KMS-11 (cell line): ENCODE measurements at regions not wholly inside any gene's neighbourhood (a gene's known extent, or its start where the extent isn't known, plus 50 kb on each side); places are given as distances from the start of the nearest gene placed in this dataset.

Source experiments
- H2AFZ ChIP-seq: fragments of 200-600 bp; sonication (generic); 2 replicates; pipeline ENCODE4 v1.6.1; 2016; ENCODE audit warnings: antibody characterized with exemption, mixed run types, low read depth
- H3K27ac ChIP-seq: fragments of 200-600 bp; sonication (generic); 2 replicates; pipeline ENCODE4 v1.6.1; 2016; ENCODE audit warnings: mild to moderate bottlenecking, mixed run types
- H3K27me3 ChIP-seq: fragments of 200-600 bp; sonication (generic); 2 replicates; pipeline ENCODE4 v1.6.1; 2017; ENCODE audit warnings: mild to moderate bottlenecking, low read depth, mixed run types, moderate library complexity; ENCODE audit not compliant: insufficient read depth
- H3K36me3 ChIP-seq: fragments of 200-600 bp; sonication (generic); 2 replicates; pipeline ENCODE4 v1.6.1; 2017; ENCODE audit warnings: mild to moderate bottlenecking, mixed run types; ENCODE audit not compliant: insufficient read depth
- H3K4me1 ChIP-seq: fragments of 200-600 bp; sonication (generic); 2 replicates; pipeline ENCODE4 v1.6.1; 2016; ENCODE audit warnings: mild to moderate bottlenecking, low read depth, mixed run types; ENCODE audit not compliant: poor library complexity, severe bottlenecking
- H3K4me2 ChIP-seq: fragments of 200-600 bp; sonication (generic); 2 replicates; pipeline ENCODE4 v1.7.0; 2016; ENCODE audit warnings: mild to moderate bottlenecking, mixed run types
- H3K4me3 ChIP-seq: fragments of 200-600 bp; sonication (generic); IDR thresholded peaks from 2 replicates; pipeline ENCODE4 v1.6.1; 2017; ENCODE audit warnings: low read depth, low read length, mixed read lengths; ENCODE audit not compliant: insufficient read depth
- H3K79me2 ChIP-seq: fragments of 200-600 bp; sonication (generic); 2 replicates; pipeline ENCODE4 v1.6.1; 2016; ENCODE audit warnings: low read depth, mixed run types; ENCODE audit not compliant: insufficient read depth
- H3K9ac ChIP-seq: fragments of 200-600 bp; sonication (generic); 2 replicates; pipeline ENCODE4 v1.6.1; 2016; ENCODE audit warnings: mild to moderate bottlenecking, mixed run types
- H4K20me1 ChIP-seq: fragments of 200-600 bp; sonication (generic); 2 replicates; pipeline ENCODE4 v1.6.1; 2016; ENCODE audit warnings: mild to moderate bottlenecking, mixed run types; ENCODE audit not compliant: insufficient read depth
- TF ChIP-seq, protein P1 (sequence below): fragments of 200-600 bp; sonication (generic); conservative IDR thresholded peaks from 2 replicates; pipeline ENCODE4 v1.6.1; 2017; ENCODE audit warnings: low read depth, mild to moderate bottlenecking, antibody characterized with exemption, low read length, moderate library complexity, mixed read lengths

DNA sequence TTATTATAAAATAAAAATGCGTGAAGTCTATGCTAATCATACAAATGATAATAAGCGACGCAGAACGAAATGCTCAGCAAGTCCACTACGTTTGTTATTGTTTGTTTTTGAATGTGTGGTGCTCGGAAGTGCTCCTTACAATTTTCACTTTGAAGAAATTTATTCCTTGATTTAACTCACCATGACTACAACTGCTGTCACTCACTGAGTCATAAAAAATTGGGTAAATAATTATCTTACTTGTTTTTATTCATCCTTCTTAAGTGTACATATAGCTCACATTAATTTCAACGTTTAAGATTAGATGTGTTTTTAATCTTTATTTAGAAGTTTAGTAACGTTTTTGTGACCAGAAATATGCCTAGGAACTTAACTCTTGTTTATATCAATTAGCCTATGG, 66.7 kb upstream of the NANOGP8 start:
- Histone ChIP-seq H3K9ac (no peak overlapping the region), H3K27me3 (no peaks in the 10 kb centered on the region), H2AFZ (no peak overlapping the region), H3K4me1 (no peaks in the 10 kb centered on the region), H3K79me2 (no peaks in the 10 kb centered on the region), H3K4me3 (no peak overlapping the region), H4K20me1 (no peaks in the 10 kb centered on the region), H3K4me2 (no peak overlapping the region), H3K36me3 (no peaks in the 10 kb centered on the region), H3K27ac (no peak overlapping the region)
- TF ChIP-seq, protein P1, sequence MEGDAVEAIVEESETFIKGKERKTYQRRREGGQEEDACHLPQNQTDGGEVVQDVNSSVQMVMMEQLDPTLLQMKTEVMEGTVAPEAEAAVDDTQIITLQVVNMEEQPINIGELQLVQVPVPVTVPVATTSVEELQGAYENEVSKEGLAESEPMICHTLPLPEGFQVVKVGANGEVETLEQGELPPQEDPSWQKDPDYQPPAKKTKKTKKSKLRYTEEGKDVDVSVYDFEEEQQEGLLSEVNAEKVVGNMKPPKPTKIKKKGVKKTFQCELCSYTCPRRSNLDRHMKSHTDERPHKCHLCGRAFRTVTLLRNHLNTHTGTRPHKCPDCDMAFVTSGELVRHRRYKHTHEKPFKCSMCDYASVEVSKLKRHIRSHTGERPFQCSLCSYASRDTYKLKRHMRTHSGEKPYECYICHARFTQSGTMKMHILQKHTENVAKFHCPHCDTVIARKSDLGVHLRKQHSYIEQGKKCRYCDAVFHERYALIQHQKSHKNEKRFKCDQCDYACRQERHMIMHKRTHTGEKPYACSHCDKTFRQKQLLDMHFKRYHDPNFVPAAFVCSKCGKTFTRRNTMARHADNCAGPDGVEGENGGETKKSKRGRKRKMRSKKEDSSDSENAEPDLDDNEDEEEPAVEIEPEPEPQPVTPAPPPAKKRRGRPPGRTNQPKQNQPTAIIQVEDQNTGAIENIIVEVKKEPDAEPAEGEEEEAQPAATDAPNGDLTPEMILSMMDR, result no peak

DNA sequence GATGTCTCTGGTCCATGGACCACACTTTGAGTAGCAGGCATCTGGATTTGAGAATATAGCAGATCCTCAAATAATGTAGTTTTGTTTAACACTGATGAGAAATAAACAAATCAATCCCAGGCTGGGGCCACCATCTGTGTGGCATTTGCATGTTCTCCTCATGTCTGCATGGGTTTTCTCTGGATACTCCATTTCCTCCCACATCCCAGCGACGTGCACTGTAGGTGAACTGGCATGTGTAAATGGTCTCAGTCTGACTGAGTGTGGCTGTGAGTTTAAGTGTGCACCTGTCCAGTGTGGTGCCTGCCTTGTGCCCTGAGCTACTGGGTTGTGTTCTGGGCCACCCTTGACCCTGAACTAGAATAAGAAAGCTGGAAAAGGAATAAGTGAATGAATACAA, 66.3 kb upstream of the NANOGP8 start:
- no peak overlapping the region for H3K27ac ChIP-seq
- H3K4me1 ChIP-seq, result no peaks in the 10 kb centered on the region
- TF ChIP-seq, protein P1, result no peak
- no peak overlapping the region for H3K9ac ChIP-seq
- no peaks in the 10 kb centered on the region for H4K20me1 ChIP-seq
- no peaks in the 10 kb centered on the region for H3K27me3 ChIP-seq
- H2AFZ ChIP-seq, result no peak overlapping the region
- no peaks in the 10 kb centered on the region for H3K79me2 ChIP-seq
- H3K4me3 ChIP-seq, result no peak overlapping the region
- no peak overlapping the region for H3K4me2 ChIP-seq
- H3K36me3 ChIP-seq, result no peaks in the 10 kb centered on the region

DNA sequence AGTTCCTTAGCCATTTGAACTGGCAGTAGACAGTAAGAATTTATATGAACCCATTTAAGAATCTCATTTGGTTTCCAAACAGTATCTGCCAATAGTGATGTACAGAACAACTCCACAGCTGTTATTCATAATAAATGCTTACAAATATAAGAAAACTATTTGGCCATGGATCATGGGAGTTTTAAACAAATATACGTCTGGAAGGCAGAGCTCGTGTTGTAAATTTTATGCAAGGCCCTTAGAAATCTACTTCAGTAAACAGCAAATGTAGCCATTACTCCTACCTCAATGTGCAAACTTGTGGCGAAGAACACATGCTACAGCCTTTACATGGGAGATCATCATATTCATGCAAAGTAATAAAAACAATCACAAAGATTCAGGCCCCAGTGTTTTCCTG, 65.3 kb upstream of the NANOGP8 start:
- no peaks in the 10 kb centered on the region for H3K27me3 ChIP-seq
- H3K9ac ChIP-seq, result no peak overlapping the region
- H3K4me1 ChIP-seq, result no peaks in the 10 kb centered on the region
- H2AFZ ChIP-seq, result no peak overlapping the region
- H3K4me2 ChIP-seq, result no peak overlapping the region
- H3K4me3 ChIP-seq, result no peak overlapping the region
- H3K36me3 ChIP-seq, result no peaks in the 10 kb centered on the region
- TF ChIP-seq, protein P1, result no peak
- H3K27ac ChIP-seq, result no peak overlapping the region
- H4K20me1 ChIP-seq, result no peaks in the 10 kb centered on the region
- no peaks in the 10 kb centered on the region for H3K79me2 ChIP-seq

DNA sequence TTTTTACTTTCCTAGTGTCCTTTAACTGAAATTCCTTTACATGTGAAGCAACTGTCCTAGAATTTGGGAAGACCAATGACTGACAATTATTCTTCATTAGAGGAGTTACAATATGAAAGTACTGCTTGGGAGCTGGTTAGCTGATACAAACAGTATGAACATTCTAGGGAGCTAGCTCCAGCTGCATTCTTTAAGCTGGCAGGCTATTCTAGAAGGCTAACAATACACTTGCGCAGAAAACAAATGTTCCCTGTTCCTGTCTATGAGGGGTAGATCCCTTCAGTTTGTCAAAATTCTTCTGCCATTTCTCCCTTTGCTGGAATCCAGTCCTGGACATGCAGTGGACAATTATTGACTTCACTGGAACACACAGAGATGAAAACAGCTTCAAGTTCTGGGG, 60.2 kb upstream of the NANOGP8 start:
- Histone ChIP-seq H3K9ac (no peak overlapping the region), H4K20me1 (no peaks in the 10 kb centered on the region), H3K4me3 (no peak overlapping the region), H2AFZ (no peak overlapping the region), H3K4me2 (no peak overlapping the region), H3K27ac (no peak overlapping the region), H3K27me3 (no peaks in the 10 kb centered on the region), H3K36me3 (no peaks in the 10 kb centered on the region), H3K79me2 (no peaks in the 10 kb centered on the region), H3K4me1 (no peaks in the 10 kb centered on the region)
- TF ChIP-seq, protein P1, result no peak

DNA sequence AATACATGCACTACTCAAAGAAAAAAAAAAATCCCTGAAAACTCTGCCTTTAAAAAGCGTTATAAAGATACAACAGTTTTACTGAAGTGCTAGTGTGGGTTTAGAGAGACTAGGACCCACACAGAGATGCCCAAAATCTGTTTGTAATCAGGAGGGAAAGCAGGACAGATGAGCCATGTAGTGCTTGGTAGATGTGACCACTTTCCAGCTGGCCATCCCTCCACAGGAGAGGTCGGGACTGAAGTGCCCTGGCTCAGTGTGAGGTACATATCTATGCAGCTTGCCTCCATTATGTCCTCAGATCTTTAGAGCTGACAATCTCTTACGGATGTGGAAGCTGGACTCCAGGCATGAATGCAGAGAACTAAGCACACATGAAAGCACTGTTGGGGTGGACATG, 57.5 kb upstream of the NANOGP8 start:
- H3K9ac ChIP-seq, result no peak overlapping the region
- H4K20me1 ChIP-seq, result no peaks in the 10 kb centered on the region
- no peaks in the 10 kb centered on the region for H3K36me3 ChIP-seq
- no peaks in the 10 kb centered on the region for H3K79me2 ChIP-seq
- H3K4me1 ChIP-seq, result peaks cover 6% of the 10 kb centered on the region
- no peak overlapping the region for H3K4me2 ChIP-seq
- TF ChIP-seq, protein P1, result no peak
- no peak overlapping the region for H3K27ac ChIP-seq
- no peak overlapping the region for H3K4me3 ChIP-seq
- no peaks in the 10 kb centered on the region for H3K27me3 ChIP-seq
- H2AFZ ChIP-seq, result no peak overlapping the region
